ENCODE measurements at regions not wholly inside any gene's neighbourhood (a gene's known extent, or its start where the extent isn't known, plus 50 kb on each side); places are given as distances from the start of the nearest gene placed in this dataset.

- TF ChIP-seq MEIS2 (IDR thresholded peaks at IDR 0.05; ENCODE audit: partially characterized antibody) (no peak), CTCF (IDR thresholded peaks at IDR 0.05 in 2 of 3, conservative IDR thresholded peaks at IDR 0.05 in 1 of 3; ENCODE audit: insufficient read depth in 2 of 3, low read depth in 1 of 3, low read length in 3 of 3) (no peak), ESRRA (IDR thresholded peaks at IDR 0.05; ENCODE audit: borderline replicate concordance, low read depth) (no peak), ZNF3 (CRISPR knock-in tag; IDR thresholded peaks at IDR 0.05) (no peak), ZBTB2 (IDR thresholded peaks at IDR 0.05) (no peak), SRF (CRISPR knock-in tag; IDR thresholded peaks at IDR 0.05) (no peak), SMC3 (conservative IDR thresholded peaks at IDR 0.05; ENCODE audit: insufficient read depth, low read depth, low read length) (no peak), NRF1 (conservative IDR thresholded peaks at IDR 0.05 in 1 of 2, IDR thresholded peaks at IDR 0.05 in 1 of 2) (no peak), USF2 (CRISPR knock-in tag; IDR thresholded peaks at IDR 0.05) (no peak)
These were observed 52.8 kb upstream of the TRABD2B start for GRCh38 chr1:48049823-48050535.

All from K562 (cell line).